AG04449 (cell line): ENCODE measurements at regions not wholly inside any gene's neighbourhood (a gene's known extent, or its start where the extent isn't known, plus 50 kb on each side); places are given as distances from the start of the nearest gene placed in this dataset.

Experiments used
- CTCF ChIA-PET: fragments of 350-600 bp; formaldehyde crosslinking; extraction: SDS; loops from one replicate; lab custom pipeline; 2021; ENCODE audit warnings: antibody characterized with exemption; lab: Yijun Ruan, JAX
- POLR2A ChIA-PET: fragments of 400-600, 350-600 bp; formaldehyde crosslinking; extraction: SDS; loops from one replicate; lab custom pipeline; 2020; ENCODE audit warnings: antibody characterized with exemption, inconsistent platforms; lab: Yijun Ruan, JAX
- DNase-seq: peaks from one replicate; pipeline ENCODE4 v3.0.0-alpha.2; 2010; ENCODE audit warnings: low read depth, low spot score
- H3K4me3 ChIP-seq: 2 replicates; pipeline ENCODE4 v1.5.1; 2011; ENCODE audit warnings: low read depth, mild to moderate bottlenecking, control low read depth, low read length
- TF ChIP-seq, protein P1 (sequence below): IDR thresholded peaks from one replicate; pipeline ENCODE4 v1.5.1; 2011; ENCODE audit warnings: mild to moderate bottlenecking, moderate library complexity, low read length, control low read depth, inconsistent platforms; ENCODE audit not compliant: insufficient read depth; ENCODE audit errors: missing control alignments

DNA sequence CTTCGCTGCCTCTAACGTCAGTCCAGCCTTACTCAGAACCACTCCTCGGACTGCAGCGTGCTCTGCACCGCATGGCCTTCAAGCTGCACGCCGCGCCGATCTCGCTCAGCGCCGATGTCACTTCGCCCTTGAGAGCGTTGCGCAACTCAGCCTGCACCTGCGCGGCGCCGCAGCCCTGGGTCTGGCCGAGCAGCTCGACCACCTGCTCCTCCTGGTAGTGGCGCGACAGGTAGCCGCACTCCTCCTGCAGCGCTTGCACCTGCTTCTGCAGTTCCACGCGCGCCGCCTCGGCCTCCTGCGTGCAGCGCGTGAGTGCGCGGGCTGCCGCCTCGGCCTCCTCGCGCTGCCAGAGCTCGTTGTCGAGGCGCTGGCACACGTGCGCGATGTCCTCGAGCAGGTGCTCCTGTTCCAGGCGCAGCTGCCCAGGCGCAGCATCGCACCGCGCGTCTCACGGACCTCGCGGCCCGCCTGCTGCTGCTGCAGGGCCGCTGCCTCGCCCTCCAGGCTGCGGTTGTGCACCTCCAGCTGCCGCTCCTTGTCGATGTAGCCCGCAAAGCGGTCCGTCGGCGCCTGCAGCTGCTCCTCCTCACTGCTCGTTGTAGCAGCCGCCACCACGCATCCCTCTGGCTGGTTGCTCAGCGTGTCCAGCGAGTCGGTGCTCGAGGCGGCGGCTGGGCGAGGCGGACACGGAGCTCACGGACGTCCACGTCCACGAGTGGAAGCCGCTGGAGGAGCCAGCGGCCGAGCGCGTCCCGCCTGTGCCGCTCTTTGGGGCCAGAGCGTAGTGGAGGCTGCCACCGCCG, 380.6 kb upstream of the CHD6 start:
- no peak for DNase-seq
- ChIA-PET POLR2A (no interaction called here), CTCF (no interaction called here)
- H3K4me3 ChIP-seq = no peak overlapping the region
- TF ChIP-seq, protein P1, sequence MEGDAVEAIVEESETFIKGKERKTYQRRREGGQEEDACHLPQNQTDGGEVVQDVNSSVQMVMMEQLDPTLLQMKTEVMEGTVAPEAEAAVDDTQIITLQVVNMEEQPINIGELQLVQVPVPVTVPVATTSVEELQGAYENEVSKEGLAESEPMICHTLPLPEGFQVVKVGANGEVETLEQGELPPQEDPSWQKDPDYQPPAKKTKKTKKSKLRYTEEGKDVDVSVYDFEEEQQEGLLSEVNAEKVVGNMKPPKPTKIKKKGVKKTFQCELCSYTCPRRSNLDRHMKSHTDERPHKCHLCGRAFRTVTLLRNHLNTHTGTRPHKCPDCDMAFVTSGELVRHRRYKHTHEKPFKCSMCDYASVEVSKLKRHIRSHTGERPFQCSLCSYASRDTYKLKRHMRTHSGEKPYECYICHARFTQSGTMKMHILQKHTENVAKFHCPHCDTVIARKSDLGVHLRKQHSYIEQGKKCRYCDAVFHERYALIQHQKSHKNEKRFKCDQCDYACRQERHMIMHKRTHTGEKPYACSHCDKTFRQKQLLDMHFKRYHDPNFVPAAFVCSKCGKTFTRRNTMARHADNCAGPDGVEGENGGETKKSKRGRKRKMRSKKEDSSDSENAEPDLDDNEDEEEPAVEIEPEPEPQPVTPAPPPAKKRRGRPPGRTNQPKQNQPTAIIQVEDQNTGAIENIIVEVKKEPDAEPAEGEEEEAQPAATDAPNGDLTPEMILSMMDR = no peak

DNA sequence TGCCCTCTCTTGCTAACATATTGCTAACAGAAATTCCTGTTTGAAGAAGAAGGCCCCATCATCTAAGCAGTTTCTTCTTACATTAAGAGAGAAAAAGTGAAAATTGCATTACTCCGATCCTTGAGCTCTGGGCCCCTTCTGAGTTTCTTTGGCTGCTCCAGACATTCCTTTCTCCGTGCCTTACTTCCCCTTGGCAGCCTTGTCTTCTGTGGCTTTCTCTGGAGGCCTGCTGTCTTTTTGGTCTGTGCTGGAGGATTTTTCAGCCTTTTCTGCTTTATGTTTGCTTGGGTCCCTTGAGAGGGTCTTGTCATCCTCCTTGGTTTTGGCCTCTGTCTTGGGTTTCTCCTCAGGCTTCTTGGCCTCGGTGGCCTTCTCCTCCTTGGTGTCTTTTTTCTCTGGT, 378.8 kb upstream of the CHD6 start:
- POLR2A ChIA-PET = no interaction called here

DNA sequence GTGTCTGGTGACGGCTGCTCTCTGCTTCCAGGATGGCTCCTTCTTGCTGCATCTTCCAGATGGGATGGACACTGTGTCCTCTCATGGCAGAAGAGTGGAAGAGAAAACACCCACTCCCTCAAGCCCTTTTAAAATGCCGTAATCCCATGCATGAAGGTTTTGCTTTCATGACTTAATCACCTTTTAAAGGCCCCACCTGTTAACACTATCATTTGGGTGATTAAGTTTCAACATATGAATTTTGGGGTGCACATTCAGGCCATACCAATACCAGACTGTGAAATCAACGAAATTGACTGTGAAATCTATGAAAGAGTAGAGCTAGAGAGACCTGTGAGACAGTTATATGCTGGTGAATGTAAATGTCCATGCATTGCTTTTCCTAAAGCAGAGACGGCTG, 374.3 kb upstream of the CHD6 start:
- no peak overlapping the region for H3K4me3 ChIP-seq
- TF ChIP-seq, protein P1 = no peak
- ChIA-PET CTCF (no interaction called here), POLR2A (no interaction called here)
- DNase-seq = no peak

More for the DNA sequence above, 378.8 kb upstream of the CHD6 start:
- TF ChIP-seq, protein P1 = no peak
- CTCF ChIA-PET = no interaction called here
- H3K4me3 ChIP-seq = no peak overlapping the region
- no peak for DNase-seq

DNA sequence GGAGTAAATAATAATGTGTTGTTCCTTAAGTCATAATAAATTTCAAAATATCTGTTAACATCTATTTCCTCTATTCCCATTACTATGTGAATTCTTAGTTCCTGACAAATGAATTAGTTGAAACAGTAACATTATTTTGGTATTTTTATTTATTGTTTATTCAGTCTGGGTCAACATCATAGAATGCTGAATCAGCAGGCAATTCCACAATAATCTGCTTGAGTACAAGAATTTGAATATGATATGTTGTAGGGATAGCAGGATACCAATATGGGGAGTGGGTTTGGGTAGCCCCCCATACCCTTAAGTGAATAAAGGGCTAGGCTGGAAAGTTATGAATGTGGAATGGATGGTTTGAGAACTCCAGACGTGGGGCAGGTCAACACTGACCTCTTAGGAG, 373.2 kb upstream of the CHD6 start:
- TF ChIP-seq, protein P1 = no peak
- no peak overlapping the region for H3K4me3 ChIP-seq
- DNase-seq = no peak
- ChIA-PET POLR2A (no interaction called here), CTCF (no interaction called here)

DNA sequence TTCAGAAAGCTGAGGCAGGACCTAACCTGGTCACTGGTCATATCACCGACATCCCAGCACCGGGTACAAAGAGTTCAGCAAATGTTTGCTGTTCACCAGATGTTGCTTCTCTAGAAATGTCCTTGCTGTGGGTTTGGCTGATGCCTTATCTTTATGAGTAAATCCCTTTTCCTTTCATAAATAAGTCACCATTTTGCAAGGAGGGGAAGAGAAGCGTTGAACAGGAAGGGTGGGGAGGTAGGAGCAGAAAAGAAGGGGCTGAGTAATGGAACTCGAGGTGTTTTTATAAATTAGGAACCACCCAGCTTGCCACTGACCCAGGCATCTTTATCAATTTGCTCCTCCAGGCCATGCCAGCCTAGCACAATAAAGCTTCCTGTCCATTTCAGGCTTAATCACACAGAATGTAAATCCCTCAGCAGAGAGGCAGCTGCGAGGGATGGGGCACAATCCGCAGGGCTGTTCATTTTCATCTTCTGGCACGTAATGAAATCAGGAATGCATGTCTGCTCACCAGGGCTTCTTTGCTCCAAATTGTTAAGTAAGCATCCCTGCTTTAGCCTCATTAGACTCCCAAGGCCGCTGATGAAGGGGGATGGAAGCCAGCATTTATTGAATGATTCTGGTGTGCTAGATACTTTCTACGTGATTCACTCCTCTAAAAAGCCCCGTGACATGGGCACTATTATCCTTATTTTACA, 371.9 kb upstream of the CHD6 start:
- TF ChIP-seq, protein P1 = no peak
- no peak for DNase-seq
- H3K4me3 ChIP-seq = no peak overlapping the region
- ChIA-PET POLR2A (no interaction called here), CTCF (no interaction called here)

DNA sequence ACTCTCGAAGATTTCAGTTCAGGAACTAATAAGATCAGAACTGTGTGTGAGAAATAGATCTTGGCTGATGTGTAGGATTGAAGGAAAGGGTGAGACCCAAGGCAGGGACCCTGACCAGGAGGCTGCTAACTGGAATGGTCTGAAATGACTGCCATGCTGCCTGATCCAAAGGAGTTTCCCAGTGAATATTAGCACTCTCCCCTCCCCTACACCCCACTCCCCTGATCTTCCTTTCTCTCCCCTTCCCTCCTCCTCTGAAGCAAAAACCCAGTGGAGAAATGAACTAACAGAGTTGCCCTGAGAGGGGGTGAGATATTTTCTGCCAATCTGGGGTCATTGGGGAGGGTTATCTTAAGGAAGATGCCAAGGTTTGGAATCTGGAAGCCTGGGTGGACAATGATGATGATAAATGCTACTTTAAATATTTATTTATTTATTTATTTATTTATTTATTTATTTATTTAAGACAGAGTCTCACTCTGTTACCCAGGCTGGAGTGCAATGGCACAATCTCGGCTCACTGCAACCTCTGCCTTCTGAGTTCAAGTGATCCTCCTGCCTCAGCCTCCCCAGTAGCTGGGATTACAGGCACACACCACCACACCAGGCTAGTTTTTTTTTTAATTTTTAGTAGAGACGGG, 371.0 kb upstream of the CHD6 start:
- TF ChIP-seq, protein P1 = no peak
- POLR2A ChIA-PET = no interaction called here
- no peak for DNase-seq
- CTCF ChIA-PET = no interaction called here
- H3K4me3 ChIP-seq = no peak overlapping the region
